ENCODE measurements at regions not wholly inside any gene's neighbourhood (a gene's known extent, or its start where the extent isn't known, plus 50 kb on each side); places are given as distances from the start of the nearest gene placed in this dataset.

- peaks cover 21 to 58% of the 10 kb centered on the region in 2 experiments for H3K27me3 ChIP-seq (ENCODE audit: control insufficient read depth in 1 of 2, insufficient read depth in 2 of 2, low read length in 2 of 2)
- CTCF ChIA-PET (ENCODE audit: low intra/inter-chr PET ratio, low total read pairs), result no interaction called here
These were observed 69.2 kb downstream of the MRPL36 start for GRCh38 chr5:1730487-1730847.

More at GRCh38 chr5:1730487-1730847, 69.2 kb downstream of the MRPL36 start:
- Histone ChIP-seq H3K9me3 (ENCODE audit: low read length) (no peaks in the 10 kb centered on the region), H3K36me3 (replicated peaks in 1 of 2; ENCODE audit: control insufficient read depth in 1 of 2, insufficient read depth in 2 of 2, low read length in 2 of 2) (no peaks in the 10 kb centered on the region), H3K4me3 (replicated peaks in 1 of 3; ENCODE audit: insufficient read depth in 1 of 3, low read depth in 2 of 3, low read length in 3 of 3) (no peak overlapping the region), H3K4me2 (ENCODE audit: low read depth, low read length) (no peak overlapping the region), H3K79me2 (ENCODE audit: insufficient read depth, low read length) (no peaks in the 10 kb centered on the region), H4K20me1 (ENCODE audit: insufficient read depth, low read length) (no peaks in the 10 kb centered on the region), H3K4me1 (ENCODE audit: insufficient read depth, low read length) (no peaks in the 10 kb centered on the region), H2AFZ (ENCODE audit: low read length) (no peak overlapping the region), H3K9ac (ENCODE audit: insufficient read depth, low read depth, low read length) (no peak overlapping the region), H3K27ac (ENCODE audit: extremely low read length, insufficient read depth, low read length) (no peak overlapping the region)
- no TSS peak for BruUV-seq (replicated peaks)
- POLR2A ChIA-PET, result no interaction called here
- intact Hi-C loops (cut with micrococcal nuclease; ENCODE audit: unreplicated experiment), result no loop called here
- ATAC-seq (no peak), FAIRE-seq (no peak), DNase-seq (ENCODE audit: low spot score) (no peak)
- no peak for TF ChIP-seq HCFC1 (IDR thresholded peaks at IDR 0.05; ENCODE audit: low read depth, low read length)
- no peak for TF ChIP-seq ZSCAN30 (CRISPR knock-in tag; IDR thresholded peaks at IDR 0.05)
- no peak for TF ChIP-seq ZNF790 (CRISPR knock-in tag; IDR thresholded peaks at IDR 0.05; ENCODE audit: borderline replicate concordance)
- TF ChIP-seq ZNF552 (CRISPR knock-in tag; IDR thresholded peaks at IDR 0.05; ENCODE audit: borderline replicate concordance), result no peak
- no peak for TF ChIP-seq AGO2 (optimal IDR thresholded peaks at IDR 0.05; ENCODE audit: low read depth, low read length)
- no peak for TF ChIP-seq KLF6 (CRISPR knock-in tag; IDR thresholded peaks at IDR 0.05)
- TF ChIP-seq XRCC5 (optimal IDR thresholded peaks at IDR 0.05; ENCODE audit: low read length), result no peak
- TF ChIP-seq KAT7 (CRISPR knock-in tag; IDR thresholded peaks at IDR 0.05; ENCODE audit: borderline replicate concordance), result no peak
- TF ChIP-seq ZNF7 (CRISPR knock-in tag; IDR thresholded peaks at IDR 0.05), result no peak
- TF ChIP-seq ZNF367 (CRISPR knock-in tag; IDR thresholded peaks at IDR 0.05; ENCODE audit: borderline replicate concordance), result no peak
- TF ChIP-seq ZNF383 (CRISPR knock-in tag; IDR thresholded peaks at IDR 0.05; ENCODE audit: borderline replicate concordance), result no peak
- no peak for TF ChIP-seq ZNF317 (CRISPR knock-in tag; IDR thresholded peaks at IDR 0.05)
- no peak for TF ChIP-seq POLR2AphosphoS2 (IDR thresholded peaks at IDR 0.05; ENCODE audit: low read depth, low read length)
- TF ChIP-seq ZNF263 (CRISPR knock-in tag; IDR thresholded peaks at IDR 0.05), result no peak
- TF ChIP-seq ZNF891 (CRISPR knock-in tag; IDR thresholded peaks at IDR 0.05), result no peak
- TF ChIP-seq, protein P1, sequence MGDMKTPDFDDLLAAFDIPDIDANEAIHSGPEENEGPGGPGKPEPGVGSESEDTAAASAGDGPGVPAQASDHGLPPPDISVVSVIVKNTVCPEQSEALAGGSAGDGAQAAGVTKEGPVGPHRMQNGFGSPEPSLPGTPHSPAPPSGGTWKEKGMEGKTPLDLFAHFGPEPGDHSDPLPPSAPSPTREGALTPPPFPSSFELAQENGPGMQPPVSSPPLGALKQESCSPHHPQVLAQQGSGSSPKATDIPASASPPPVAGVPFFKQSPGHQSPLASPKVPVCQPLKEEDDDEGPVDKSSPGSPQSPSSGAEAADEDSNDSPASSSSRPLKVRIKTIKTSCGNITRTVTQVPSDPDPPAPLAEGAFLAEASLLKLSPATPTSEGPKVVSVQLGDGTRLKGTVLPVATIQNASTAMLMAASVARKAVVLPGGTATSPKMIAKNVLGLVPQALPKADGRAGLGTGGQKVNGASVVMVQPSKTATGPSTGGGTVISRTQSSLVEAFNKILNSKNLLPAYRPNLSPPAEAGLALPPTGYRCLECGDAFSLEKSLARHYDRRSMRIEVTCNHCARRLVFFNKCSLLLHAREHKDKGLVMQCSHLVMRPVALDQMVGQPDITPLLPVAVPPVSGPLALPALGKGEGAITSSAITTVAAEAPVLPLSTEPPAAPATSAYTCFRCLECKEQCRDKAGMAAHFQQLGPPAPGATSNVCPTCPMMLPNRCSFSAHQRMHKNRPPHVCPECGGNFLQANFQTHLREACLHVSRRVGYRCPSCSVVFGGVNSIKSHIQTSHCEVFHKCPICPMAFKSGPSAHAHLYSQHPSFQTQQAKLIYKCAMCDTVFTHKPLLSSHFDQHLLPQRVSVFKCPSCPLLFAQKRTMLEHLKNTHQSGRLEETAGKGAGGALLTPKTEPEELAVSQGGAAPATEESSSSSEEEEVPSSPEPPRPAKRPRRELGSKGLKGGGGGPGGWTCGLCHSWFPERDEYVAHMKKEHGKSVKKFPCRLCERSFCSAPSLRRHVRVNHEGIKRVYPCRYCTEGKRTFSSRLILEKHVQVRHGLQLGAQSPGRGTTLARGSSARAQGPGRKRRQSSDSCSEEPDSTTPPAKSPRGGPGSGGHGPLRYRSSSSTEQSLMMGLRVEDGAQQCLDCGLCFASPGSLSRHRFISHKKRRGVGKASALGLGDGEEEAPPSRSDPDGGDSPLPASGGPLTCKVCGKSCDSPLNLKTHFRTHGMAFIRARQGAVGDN (CRISPR knock-in tag; IDR thresholded peaks at IDR 0.05), result no peak
- in situ Hi-C loops (cut with HindIII; ENCODE audit: extremely low pct_ligation_motif_present, low pct_unique_long_range_greater_than_20kb), result no loop called here
- WGBS (ENCODE audit: low lambda C conversion rate), result 12% methylated on average over 7 of the region's 7 CpGs

All from HepG2 (cell line).